ENCODE measurements at regions not wholly inside any gene's neighbourhood (a gene's known extent, or its start where the extent isn't known, plus 50 kb on each side); places are given as distances from the start of the nearest gene placed in this dataset.

DNA sequence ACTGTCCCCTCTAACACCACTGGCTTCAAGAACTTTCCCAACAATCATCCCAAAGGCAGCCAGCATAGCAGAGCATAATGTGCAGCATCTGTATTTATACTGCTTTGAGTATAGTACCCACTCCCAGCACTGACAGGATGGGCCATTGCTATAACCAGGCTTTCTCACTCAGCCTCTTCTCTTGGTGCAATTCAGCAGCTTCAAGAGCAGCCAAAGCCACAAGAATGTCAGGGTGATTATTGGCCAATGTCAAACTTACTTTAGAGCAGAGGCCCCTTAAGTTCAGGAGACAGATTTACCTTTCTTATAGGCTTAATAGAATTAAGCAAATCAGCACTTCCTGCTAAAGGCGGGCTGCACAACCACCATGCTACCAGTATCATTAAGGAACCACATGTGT, 232.4 kb upstream of the RSPO3 start:
- TF ChIP-seq CTCF (IDR thresholded peaks at IDR 0.05): no peak
- no peak for TF ChIP-seq EZH2phosphoT487 (IDR thresholded peaks at IDR 0.05)

Data from neural progenitor cell (in vitro differentiated cells).